GM10248 (cell line): ENCODE measurements at regions not wholly inside any gene's neighbourhood (a gene's known extent, or its start where the extent isn't known, plus 50 kb on each side); places are given as distances from the start of the nearest gene placed in this dataset.
"Not testable (repeated sequence)": the region's sequence is repeated elsewhere in the genome, so short reads cannot be mapped to it uniquely, and the experiment has no call there.

Source experiments
- CTCF ChIA-PET: fragments of 300-600 bp; sonication (Branson Sonifier 250); formaldehyde crosslinking; extraction: SDS; loops from one replicate; lab custom pipeline; 2021; ENCODE audit warnings: antibody characterized with exemption; lab: Yijun Ruan, JAX
- POLR2A ChIA-PET: fragments of 350-650 bp; sonication (Branson Sonifier 250); formaldehyde crosslinking; extraction: SDS; loops from one replicate; lab custom pipeline; 2020; ENCODE audit warnings: antibody characterized with exemption; lab: Yijun Ruan, JAX
- DNase-seq: peaks from one replicate; pipeline ENCODE4 v3.0.0; 2012; ENCODE audit errors: extremely low spot score
- CTCF ChIP-seq: IDR thresholded peaks from 2 replicates; pipeline ENCODE4 v1.5.1; 2012; ENCODE audit warnings: mild to moderate bottlenecking, low read depth; ENCODE audit errors: extremely low read depth, missing control alignments, control extremely low read depth

GRCh38 chr11:25779033-25779432, 552.9 kb upstream of the ANO3 start:
- POLR2A ChIA-PET, result no interaction called here
- no peak for DNase-seq
- CTCF ChIA-PET, result no interaction called here
- no peak for TF ChIP-seq CTCF

GRCh38 chr11:25787416-25787815, 544.5 kb upstream of the ANO3 start:
- ChIA-PET POLR2A (no interaction called here), CTCF (no interaction called here)
- TF ChIP-seq CTCF, result no peak
- no peak for DNase-seq

- POLR2A ChIA-PET, result no interaction called here
- CTCF ChIA-PET, result no interaction called here
- no peak for DNase-seq
- no peak for TF ChIP-seq CTCF
Observed at GRCh38 chr11:25790396-25790795, 541.5 kb upstream of the ANO3 start.

- no peak for TF ChIP-seq CTCF
- ChIA-PET POLR2A (no interaction called here), CTCF (interaction anchor here (1.7 kb wide), 1 partner anchor 16 kb away, joined by 4 read pairs; no protein-coding TSS in a partner anchor)
- DNase-seq, result no peak
Observed at GRCh38 chr11:25793637-25794036, 538.3 kb upstream of the ANO3 start.

GRCh38 chr11:25794804-25795203, 537.1 kb upstream of the ANO3 start:
- no peak for DNase-seq
- POLR2A ChIA-PET, result no interaction called here
- no peak for TF ChIP-seq CTCF
- CTCF ChIA-PET, result interaction anchor here (1.7 kb wide), 1 partner anchor 15 kb away, joined by 4 read pairs; no protein-coding TSS in a partner anchor

GRCh38 chr11:25816411-25816810, 515.5 kb upstream of the ANO3 start:
- TF ChIP-seq CTCF, result no peak
- no peak for DNase-seq
- POLR2A ChIA-PET, result no interaction called here
- CTCF ChIA-PET, result no interaction called here

- DNase-seq, result no peak
- ChIA-PET POLR2A (no interaction called here), CTCF (no interaction called here)
- TF ChIP-seq CTCF, result no peak
Observed at GRCh38 chr11:25824688-25825087, 507.2 kb upstream of the ANO3 start.

- CTCF ChIA-PET, POLR2A ChIA-PET, DNase-seq: not testable (repeated sequence)
Observed at GRCh38 chr11:25831485-25831884, 500.4 kb upstream of the ANO3 start.
